ENCODE measurements at regions not wholly inside any gene's neighbourhood (a gene's known extent, or its start where the extent isn't known, plus 50 kb on each side); places are given as distances from the start of the nearest gene placed in this dataset.
"Not testable (repeated sequence)": the region's sequence is repeated elsewhere in the genome, so short reads cannot be mapped to it uniquely, and the experiment has no call there.

DNA sequence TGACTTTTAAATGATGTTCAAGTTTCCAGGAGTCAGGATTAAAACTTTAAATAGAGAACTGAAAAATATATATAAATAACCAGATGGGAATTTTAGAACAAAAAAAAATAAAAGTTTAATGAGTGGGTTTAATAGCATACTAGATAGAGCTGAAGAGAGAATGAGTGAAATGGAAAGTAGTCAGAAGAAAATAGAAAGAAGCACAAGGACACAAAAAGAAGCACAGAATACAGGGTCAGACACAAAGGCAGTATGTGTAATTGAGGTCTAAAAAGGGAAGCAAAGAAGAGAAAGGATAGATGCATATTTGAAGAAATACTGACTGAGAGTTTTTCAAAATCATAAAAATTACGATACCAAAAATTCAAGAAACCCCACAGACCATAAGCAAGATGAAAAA is 159.8 kb upstream of the FERMT1 start:
- Histone ChIP-seq H3K4me1 (no peaks in the 10 kb centered on the region), H3K9ac (no peak overlapping the region), H4K20me1 (no peaks in the 10 kb centered on the region), H3K4me2 (no peak overlapping the region), H3K9me3 (replicated peaks in 1 of 11) (peaks cover 22 to 32% (median 25%) of the 10 kb centered on the region in 11 experiments), H3K27ac (no peak overlapping the region), H3K36me3 (no peaks in the 10 kb centered on the region), H3K4me3 (no peak overlapping the region), H3K27me3 (no peaks in the 10 kb centered on the region)
- no peak for TF ChIP-seq Cebpa-rat (IDR thresholded peaks at IDR 0.05)

DNA sequence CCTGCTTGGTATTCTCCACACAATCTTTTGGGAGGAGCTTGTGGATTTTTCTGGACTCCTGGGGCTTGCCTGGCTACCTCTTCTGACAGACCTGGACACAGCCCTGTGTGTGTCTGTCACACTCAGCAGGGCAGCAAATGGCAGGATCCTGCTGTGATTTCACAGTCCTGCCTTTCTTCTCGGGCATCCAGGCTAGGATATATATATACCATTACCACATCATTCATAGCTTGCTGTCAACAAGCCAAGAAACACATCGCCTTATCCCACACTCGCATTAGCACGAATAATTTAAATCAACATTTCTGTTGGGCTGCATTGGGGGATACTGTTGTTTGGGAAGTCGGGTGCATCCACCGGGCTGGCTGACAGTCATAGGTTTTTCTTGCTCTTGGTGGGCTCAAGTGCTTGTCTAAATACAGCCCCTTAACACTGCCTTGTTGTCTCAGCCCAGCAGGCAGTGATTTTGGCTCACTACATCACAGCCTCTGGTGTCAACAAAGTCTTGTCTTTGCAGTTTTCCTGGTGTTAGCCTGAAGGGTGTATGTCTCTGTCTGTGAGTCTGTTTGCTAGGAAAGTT is 154.9 kb upstream of the FERMT1 start:
- Histone ChIP-seq H3K4me3 (no peak overlapping the region), H3K4me1 (no peaks in the 10 kb centered on the region), H3K27ac (no peak overlapping the region), H4K20me1 (no peaks in the 10 kb centered on the region), H3K36me3 (no peaks in the 10 kb centered on the region), H3K9ac (no peak overlapping the region), H3K9me3 (replicated peaks in 1 of 11) (peaks cover 6 to 16% (median 9%) of the 10 kb centered on the region in 11 experiments; a peak in 20 of 22 replicates), H3K4me2 (no peak overlapping the region), H3K27me3 (no peaks in the 10 kb centered on the region)
- no peak for TF ChIP-seq Cebpa-rat (IDR thresholded peaks at IDR 0.05)

DNA sequence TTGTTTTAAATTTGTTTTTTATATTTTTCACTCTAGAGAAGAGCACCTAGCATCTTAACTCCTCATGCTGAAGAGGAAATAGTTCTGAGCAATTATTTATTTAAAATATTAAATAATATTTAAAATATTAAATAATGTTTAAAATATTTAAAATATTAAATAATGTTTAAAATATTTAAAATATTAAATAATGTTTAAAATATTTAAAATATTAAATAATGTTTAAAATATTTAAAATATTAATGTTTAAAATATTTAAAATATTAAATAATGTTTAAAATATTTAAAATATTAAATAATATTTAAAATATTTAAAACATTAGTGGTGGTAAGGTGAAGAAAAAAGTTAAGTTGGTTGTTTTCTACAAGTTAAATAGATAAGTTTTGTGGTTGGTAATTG is 147.6 kb upstream of the FERMT1 start:
- not testable (repeated sequence) for H3K4me3 ChIP-seq; H3K4me2 ChIP-seq; H3K36me3 ChIP-seq; H3K4me1 ChIP-seq; H4K20me1 ChIP-seq; H3K9ac ChIP-seq; H3K27me3 ChIP-seq; H3K27ac ChIP-seq; H3K9me3 ChIP-seq (replicated peaks in 1 of 11)

DNA sequence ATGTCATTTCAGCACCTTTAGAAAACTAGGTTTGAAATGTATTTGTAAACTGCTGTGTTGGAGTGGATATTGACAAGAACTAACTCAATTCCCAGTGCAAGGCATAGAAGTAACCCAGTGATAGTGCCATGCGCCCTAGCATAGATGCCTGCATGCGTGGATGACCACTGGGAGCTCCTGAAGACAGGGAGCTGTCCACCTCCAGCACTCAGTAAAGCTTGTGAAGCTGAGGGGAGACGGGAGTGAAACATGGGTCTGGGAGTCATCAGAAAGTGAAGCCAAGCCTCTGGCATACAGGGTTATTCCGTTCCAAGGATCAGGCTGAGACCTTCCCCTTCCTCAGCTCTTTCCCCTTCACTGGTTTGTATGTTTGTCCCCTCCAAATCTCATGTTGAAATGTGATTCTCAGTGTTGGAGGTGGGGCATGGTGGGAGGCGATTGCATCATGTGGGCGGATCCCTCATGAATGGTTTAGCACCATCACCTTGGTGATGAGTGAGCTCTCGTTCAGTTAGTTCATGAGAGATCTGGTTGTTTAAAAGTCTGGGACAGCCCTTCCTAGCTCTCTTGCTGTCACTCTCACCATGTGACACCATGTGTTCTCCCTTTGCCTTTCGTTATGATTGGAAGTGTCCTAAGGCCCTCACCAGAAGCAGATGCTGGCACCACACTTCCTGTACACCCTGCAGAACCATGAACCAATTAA is 146.5 kb upstream of the FERMT1 start:
- Histone ChIP-seq H4K20me1 (no peaks in the 10 kb centered on the region), H3K27ac (no peak overlapping the region), H3K36me3 (no peaks in the 10 kb centered on the region), H3K27me3 (no peaks in the 10 kb centered on the region), H3K9me3 (replicated peaks in 1 of 11) (no peaks in the 10 kb centered on the region), H3K9ac (no peak overlapping the region), H3K4me3 (no peak overlapping the region), H3K4me1 (peaks cover 6 to 13% (median 9%) of the 10 kb centered on the region in 10 experiments; a peak in 17 of 20 replicates), H3K4me2 (no peak overlapping the region)
- peak in 1 of 11 experiments; percentile 48; a peak in 1 of 22 replicates for TF ChIP-seq Cebpa-rat (IDR thresholded peaks at IDR 0.05)

DNA sequence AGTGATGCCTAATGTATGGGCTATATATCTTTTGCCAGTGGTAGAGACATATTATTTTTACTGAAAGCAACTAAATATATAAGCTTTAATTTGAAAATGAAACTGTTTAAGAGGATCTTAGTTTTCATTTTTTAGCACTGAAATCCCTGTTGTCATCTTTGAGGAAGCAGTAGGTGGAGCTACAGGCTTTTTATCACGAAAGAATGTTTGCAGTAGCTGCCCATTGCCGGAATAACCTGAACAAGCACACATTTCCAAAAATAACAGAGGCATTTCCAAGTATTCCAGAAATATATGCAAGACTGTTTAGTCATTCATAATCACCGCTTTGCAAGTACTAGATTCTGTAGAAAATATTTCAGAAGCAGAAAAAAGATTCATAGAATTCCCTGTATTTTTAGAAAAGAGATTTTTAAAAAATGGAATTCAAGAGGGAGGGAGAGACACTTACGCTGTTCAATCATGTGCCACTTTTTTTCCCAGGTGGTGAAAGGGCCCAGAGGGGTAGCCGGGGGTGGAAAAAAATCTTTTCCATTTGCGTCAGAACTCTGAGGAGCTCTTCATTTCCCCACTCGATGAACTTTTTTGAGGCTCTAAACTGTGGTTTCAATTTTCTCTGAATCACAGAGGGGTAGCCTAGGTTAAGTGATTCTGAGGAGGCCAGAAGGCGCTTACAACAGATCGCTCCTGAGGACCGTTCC is 142.5 kb upstream of the FERMT1 start:
- H3K36me3 ChIP-seq, result no peaks in the 10 kb centered on the region
- peak overlapping the region in 6 of 11 experiments; percentile 15 to 49 (median 38); a peak in 6 of 22 replicates for H3K9ac ChIP-seq
- H3K9me3 ChIP-seq (replicated peaks in 1 of 11), result no peaks in the 10 kb centered on the region
- no peak for TF ChIP-seq Cebpa-rat (IDR thresholded peaks at IDR 0.05)
- H3K4me3 ChIP-seq, result peak overlapping the region in 1 of 10 experiments; percentile 20; a peak in 2 of 20 replicates
- H3K27me3 ChIP-seq, result no peaks in the 10 kb centered on the region
- H3K27ac ChIP-seq, result peak overlapping the region in 1 of 11 experiments; percentile 8; a peak in 2 of 22 replicates
- peaks cover 6 to 13% (median 9%) of the 10 kb centered on the region in 10 experiments; a peak in 17 of 20 replicates for H3K4me1 ChIP-seq
- no peaks in the 10 kb centered on the region for H4K20me1 ChIP-seq
- H3K4me2 ChIP-seq, result peak overlapping the region; percentile 29 to 73 (median 59)

DNA sequence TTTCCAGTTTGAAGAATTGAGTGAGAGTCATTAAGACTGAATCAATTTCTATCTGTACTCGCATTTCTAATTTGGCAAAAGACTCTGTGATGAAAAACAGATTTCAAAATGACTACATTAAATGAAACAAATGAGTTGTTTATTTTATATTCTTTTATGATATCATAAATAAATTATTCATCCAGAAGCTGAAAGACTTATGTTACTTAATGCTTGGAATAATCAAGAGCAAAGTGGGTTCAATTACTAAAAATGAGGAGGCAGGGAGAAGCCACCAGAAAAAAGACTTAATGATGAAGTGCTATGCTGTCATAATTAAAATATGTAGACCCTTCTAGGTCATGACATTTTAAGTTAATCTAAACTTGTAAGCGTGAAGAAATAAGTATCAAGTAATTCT is 130.6 kb upstream of the FERMT1 start:
- H3K4me1 ChIP-seq, result no peaks in the 10 kb centered on the region
- no peak overlapping the region for H3K27ac ChIP-seq
- H4K20me1 ChIP-seq, result no peaks in the 10 kb centered on the region
- TF ChIP-seq Cebpa-rat (IDR thresholded peaks at IDR 0.05), result no peak
- no peaks in the 10 kb centered on the region for H3K36me3 ChIP-seq
- no peaks in the 10 kb centered on the region for H3K27me3 ChIP-seq
- H3K9ac ChIP-seq, result no peak overlapping the region
- H3K4me3 ChIP-seq, result no peak overlapping the region
- no peak overlapping the region for H3K4me2 ChIP-seq
- no peaks in the 10 kb centered on the region for H3K9me3 ChIP-seq (replicated peaks in 1 of 11)

DNA sequence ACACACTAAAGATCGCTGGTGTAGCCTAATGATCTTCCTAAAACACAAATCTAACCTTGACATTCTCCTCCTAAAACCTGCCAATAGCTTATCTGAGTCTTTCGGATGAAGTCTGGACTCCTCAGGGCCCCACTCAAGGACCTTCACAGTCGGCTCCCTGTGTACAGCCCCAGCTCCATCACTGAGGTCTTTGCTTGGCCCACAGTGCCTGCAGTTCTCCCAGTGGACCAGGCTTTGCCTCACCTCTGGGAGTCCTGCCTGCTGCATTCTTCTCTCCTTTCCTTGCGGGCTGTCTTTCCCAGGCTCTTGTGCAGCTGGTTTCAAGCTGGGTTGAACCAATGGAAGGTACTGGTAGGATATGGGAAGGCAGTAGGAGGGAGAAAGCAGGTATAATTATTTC is 122.6 kb upstream of the FERMT1 start:
- TF ChIP-seq Cebpa-rat (IDR thresholded peaks at IDR 0.05), result no peak

DNA sequence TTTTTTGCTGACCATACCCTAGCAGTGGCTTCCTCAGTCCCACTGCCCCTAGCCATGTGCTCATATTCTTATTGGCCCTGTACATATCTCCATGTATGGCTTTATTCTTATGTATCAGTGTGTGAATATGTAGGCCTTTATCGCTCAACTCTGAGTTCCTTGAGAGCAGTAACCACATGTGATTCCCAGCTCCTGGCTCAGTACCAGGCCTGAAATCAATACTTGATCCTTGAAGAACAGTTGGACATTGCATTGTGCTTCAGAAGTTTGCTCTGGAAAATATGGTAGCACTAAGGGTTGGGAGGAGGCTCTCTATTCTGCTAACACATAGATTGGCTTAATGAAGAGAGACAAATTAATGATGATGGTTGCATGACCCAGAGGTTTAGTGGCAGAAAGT is 118.8 kb upstream of the FERMT1 start:
- H3K27ac ChIP-seq, result no peak overlapping the region
- no peaks in the 10 kb centered on the region for H3K27me3 ChIP-seq
- no peak overlapping the region for H3K9ac ChIP-seq
- H3K36me3 ChIP-seq, result no peaks in the 10 kb centered on the region
- H4K20me1 ChIP-seq, result no peaks in the 10 kb centered on the region
- no peak overlapping the region for H3K4me3 ChIP-seq
- H3K9me3 ChIP-seq (replicated peaks in 1 of 11), result no peaks in the 10 kb centered on the region
- no peak for TF ChIP-seq Cebpa-rat (IDR thresholded peaks at IDR 0.05)
- no peaks in the 10 kb centered on the region for H3K4me1 ChIP-seq
- H3K4me2 ChIP-seq, result no peak overlapping the region

More for the DNA sequence above, 122.6 kb upstream of the FERMT1 start:
- H3K4me3 ChIP-seq, result no peak overlapping the region
- H3K4me2 ChIP-seq, result no peak overlapping the region
- H3K9ac ChIP-seq, result no peak overlapping the region
- H3K4me1 ChIP-seq, result no peaks in the 10 kb centered on the region
- no peaks in the 10 kb centered on the region for H3K9me3 ChIP-seq (replicated peaks in 1 of 11)
- H3K36me3 ChIP-seq, result no peaks in the 10 kb centered on the region
- H3K27me3 ChIP-seq, result no peaks in the 10 kb centered on the region
- no peak overlapping the region for H3K27ac ChIP-seq
- H4K20me1 ChIP-seq, result no peaks in the 10 kb centered on the region

DNA sequence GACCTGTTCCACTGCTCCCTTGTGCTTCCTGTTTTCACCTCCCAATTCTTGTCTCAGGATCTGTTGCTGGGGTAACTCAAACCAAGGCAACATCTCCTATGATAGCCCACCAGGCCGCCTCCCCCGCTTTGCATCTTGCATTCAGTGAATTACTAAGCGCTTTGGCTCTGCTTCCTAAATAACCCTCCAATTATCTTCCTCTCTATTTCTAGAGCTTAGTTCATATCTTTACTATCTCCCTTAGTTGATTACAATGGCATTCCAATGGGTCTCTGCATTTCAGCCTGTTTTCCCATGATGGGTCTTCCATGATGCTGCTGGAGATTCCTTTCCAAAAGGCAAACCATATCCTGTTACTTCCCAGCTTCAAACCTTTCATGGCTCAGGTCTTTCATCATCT is 117.2 kb upstream of the FERMT1 start:
- H3K4me1 ChIP-seq, result no peaks in the 10 kb centered on the region
- no peaks in the 10 kb centered on the region for H3K9me3 ChIP-seq (replicated peaks in 1 of 11)
- TF ChIP-seq Cebpa-rat (IDR thresholded peaks at IDR 0.05), result no peak
- no peaks in the 10 kb centered on the region for H3K36me3 ChIP-seq
- no peak overlapping the region for H3K9ac ChIP-seq
- no peak overlapping the region for H3K4me3 ChIP-seq
- H3K27ac ChIP-seq, result no peak overlapping the region
- H3K4me2 ChIP-seq, result no peak overlapping the region
- no peaks in the 10 kb centered on the region for H4K20me1 ChIP-seq
- no peaks in the 10 kb centered on the region for H3K27me3 ChIP-seq

Measured in BLaER1 treated with 17β-estradiol and CSF1 and Interleukin-3, amounts not matched to agents 10 nM and 100 nM (cell line).